K562 (cell line): ENCODE measurements at regions not wholly inside any gene's neighbourhood (a gene's known extent, or its start where the extent isn't known, plus 50 kb on each side); places are given as distances from the start of the nearest gene placed in this dataset.

Source experiments
- ATAC-seq: fragments of 200-7000 bp; cut with Tn5 transposase; 3 replicates; pipeline ENCODE4 v1.9.1; 2020; ENCODE audit warnings: moderate library complexity
- BruUV-seq: library from RNA; stranded (reverse); fragments of 400-500 nt; replicated peaks from 2 replicates; lab custom pipeline; 2021; lab: Mats Ljungman, UMichigan
- CTCF ChIA-PET: fragments of 300-600 bp; formaldehyde crosslinking; extraction: SDS; loops from one replicate; lab custom pipeline; 2021; ENCODE audit warnings: low intra/inter-chr PET ratio; lab: Yijun Ruan, JAX
- POLR2A ChIA-PET: fragments of 300-600, 350-650 bp; sonication (Branson Sonifier 250); formaldehyde crosslinking; extraction: SDS; loops from one replicate; lab custom pipeline; 2021; ENCODE audit warnings: antibody characterized with exemption, inconsistent platforms; lab: Yijun Ruan, JAX
- DNase-seq, 4 experiments: peaks; one replicate each; pipeline versions ENCODE4 v3.0.0 to v3.0.0-alpha.2; 2011 to 2018; ENCODE audit warnings: low spot score in 3 of 4, mixed read lengths in 3 of 4; ENCODE audit errors: extremely low read depth in 1 of 4
- FAIRE-seq: peaks from 2 replicates; lab custom pipeline; 2011; peaks lifted over from hg19 to GRCh38; lab: Jason Lieb, UNC
- H2AFZ ChIP-seq: 2 replicates; pipeline ENCODE4 v1.6.0; 2011; ENCODE audit warnings: low read depth, low read length, control low read depth, inconsistent platforms
- H3K27ac ChIP-seq: fragments of 200-600 bp; 3 replicates; pipeline ENCODE4 v1.8.0; 2011; ENCODE audit warnings: low read depth, mild to moderate bottlenecking, control low read depth, inconsistent platforms, low read length, moderate library complexity, mixed read lengths; ENCODE audit errors: extremely low read depth
- H3K27me3 ChIP-seq, 2 experiments: fragments of 300-600 bp in 1 of 2; 2 replicates in 1 of 2; 3 replicates in 1 of 2; pipeline versions ENCODE4 v1.6.0 to v1.8.0; 2011; ENCODE audit warnings: inconsistent platforms in 2 of 2, low read length in 2 of 2, mild to moderate bottlenecking in 1 of 2, mixed read lengths in 1 of 2, moderate library complexity in 1 of 2; ENCODE audit not compliant: control insufficient read depth in 2 of 2, insufficient read depth in 2 of 2
- H3K36me3 ChIP-seq: fragments of 300-600 bp; 3 replicates; pipeline ENCODE4 v1.8.0; 2011; ENCODE audit warnings: mild to moderate bottlenecking, low read length, inconsistent platforms; ENCODE audit not compliant: control insufficient read depth, insufficient read depth
- H3K4me1 ChIP-seq, 2 experiments: fragments of 200-600 bp in 1 of 2; replicated peaks in 1 of 2; 2 replicates in 1 of 2; 3 replicates in 1 of 2; pipeline versions ENCODE4 v1.5.1 to v1.8.0; 2011; ENCODE audit warnings: inconsistent platforms in 2 of 2, low read length in 2 of 2, mild to moderate bottlenecking in 1 of 2, mixed read lengths in 1 of 2, moderate library complexity in 1 of 2; ENCODE audit not compliant: control insufficient read depth in 2 of 2, insufficient read depth in 2 of 2
- H3K4me2 ChIP-seq: 2 replicates; pipeline ENCODE4 v1.6.1; 2011; ENCODE audit warnings: low read length, control low read depth, inconsistent platforms, mixed read lengths; ENCODE audit not compliant: insufficient read depth
- H3K4me3 ChIP-seq: fragments of 200-600 bp; sonication (generic), shearing (Covaris generic); 2 replicates; pipeline ENCODE4 v1.5.1; 2016; ENCODE audit warnings: control low read depth, inconsistent platforms
- H3K79me2 ChIP-seq: fragments of 200-600 bp; 3 replicates; pipeline ENCODE4 v1.8.0; 2011; ENCODE audit warnings: low read length, inconsistent platforms; ENCODE audit not compliant: control insufficient read depth, insufficient read depth
- H3K9ac ChIP-seq, 2 experiments: 2 replicates each; pipeline versions ENCODE4 v1.6.0 to v1.6.1; 2011; ENCODE audit warnings: low read depth in 2 of 2, low read length in 2 of 2, control low read depth in 1 of 2, inconsistent platforms in 1 of 2, mild to moderate bottlenecking in 1 of 2, mixed read lengths in 1 of 2; ENCODE audit not compliant: insufficient read depth in 1 of 2
- H3K9me1 ChIP-seq: one replicate; pipeline ENCODE4 v1.6.0; 2011; ENCODE audit warnings: inconsistent platforms, mild to moderate bottlenecking, low read length, moderate library complexity; ENCODE audit not compliant: control insufficient read depth, insufficient read depth
- H3K9me3 ChIP-seq: replicated peaks from 2 replicates; pipeline ENCODE4 v1.5.1; 2011; ENCODE audit warnings: low read depth, low read length, inconsistent platforms; ENCODE audit not compliant: control insufficient read depth, insufficient read depth
- H4K20me1 ChIP-seq: replicated peaks from 2 replicates; pipeline ENCODE4 v1.6.1; 2011; ENCODE audit warnings: low read length, inconsistent platforms, mixed read lengths; ENCODE audit not compliant: control insufficient read depth, insufficient read depth
- HEY1 ChIP-seq: fragments of 250-450 bp; sonication (Bioruptor Pico); IDR thresholded peaks from 2 replicates; pipeline ENCODE4 v1.5.0; 2020; ENCODE audit warnings: mild to moderate bottlenecking, moderate library complexity, borderline replicate concordance
- MYBL2 ChIP-seq, 2 experiments: fragments of 450-650 bp in 1 of 2; sonication (generic) in 1 of 2; formaldehyde crosslinking in 1 of 2; IDR thresholded peaks; 2 replicates each; pipeline versions ENCODE4 v1.6.1 to v1.8.1; 2017 to 2022; ENCODE audit warnings: borderline replicate concordance in 1 of 2, inconsistent platforms in 1 of 2, low read depth in 1 of 2, mild to moderate bottlenecking in 1 of 2, missing genetic modification reagents in 1 of 2, moderate library complexity in 1 of 2
- PHF20 ChIP-seq: fragments of 450-650 bp; IDR thresholded peaks from 2 replicates; pipeline ENCODE4 v1.6.1; 2018; ENCODE audit not compliant: partially characterized antibody
- RBM17 ChIP-seq: fragments of 200-400 bp; formaldehyde crosslinking; IDR thresholded peaks from 2 replicates; pipeline ENCODE4 v1.6.1; 2017; ENCODE audit warnings: low read depth, mild to moderate bottlenecking, low read length, borderline replicate concordance
- SP1 ChIP-seq: sonication (generic); formaldehyde crosslinking; IDR thresholded peaks from 2 replicates; pipeline ENCODE4 v1.8.1; 2022; ENCODE audit warnings: mild to moderate bottlenecking, missing genetic modification reagents
- TFAM ChIP-seq: fragments of 250-450 bp; sonication (Bioruptor Pico); conservative IDR thresholded peaks from 2 replicates; pipeline ENCODE4 v1.5.0; 2021; ENCODE audit warnings: mild to moderate bottlenecking, moderate library complexity
- ZNF134 ChIP-seq: fragments of 250-450 bp; sonication (Bioruptor Pico); conservative IDR thresholded peaks from 2 replicates; pipeline ENCODE4 v1.4.0; 2020
- ZNF408 ChIP-seq: fragments of 250-450 bp; sonication (Bioruptor Pico); IDR thresholded peaks from 2 replicates; pipeline ENCODE4 v1.4.0; 2020; ENCODE audit warnings: low read depth, mild to moderate bottlenecking, moderate library complexity
- WGBS: fragments of 100-300 bp; shearing (Covaris generic); methylation state at CpG from one replicate; pipeline ENCODE4 v1.1.6; 2016; ENCODE audit warnings: low coverage, mixed read lengths; ENCODE audit not compliant: insufficient coverage; ENCODE audit errors: missing lambda C conversion rate; 5-methylcytosine and 5-hydroxymethylcytosine counted together
- in situ Hi-C: fragments of 300-500 bp; cut with MboI; formaldehyde crosslinking; loops from 4 replicates; pipeline ENCODE4 v1.15.0; 2018; ENCODE audit warnings: inconsistent platforms, mixed read lengths
- intact Hi-C: fragments of 100-400 bp; cut with micrococcal nuclease; formaldehyde crosslinking; loops from 2 replicates; pipeline ENCODE4 v1.14.2; 2022
- TF ChIP-seq, protein P1 (sequence below), 2 experiments: fragments of 450-650 bp in 1 of 2; IDR thresholded peaks; 2 replicates each; pipeline ENCODE4 v1.6.1; 2011 to 2017; ENCODE audit warnings: low read depth in 2 of 2, antibody characterized with exemption in 1 of 2, borderline replicate concordance in 1 of 2, low read length in 1 of 2, mild to moderate bottlenecking in 1 of 2, mixed read lengths in 1 of 2; ENCODE audit not compliant: control insufficient read depth in 1 of 2
- TF ChIP-seq, protein P2 (sequence below): fragments of 250-450 bp; sonication (Bioruptor Pico); IDR thresholded peaks from 2 replicates; pipeline ENCODE4 v1.5.0; 2021; ENCODE audit warnings: mild to moderate bottlenecking, borderline replicate concordance
- TF ChIP-seq, protein P3 (sequence below): fragments of 250-450 bp; sonication (Bioruptor Pico); IDR thresholded peaks from 2 replicates; pipeline ENCODE4 v1.4.0; 2020

DNA sequence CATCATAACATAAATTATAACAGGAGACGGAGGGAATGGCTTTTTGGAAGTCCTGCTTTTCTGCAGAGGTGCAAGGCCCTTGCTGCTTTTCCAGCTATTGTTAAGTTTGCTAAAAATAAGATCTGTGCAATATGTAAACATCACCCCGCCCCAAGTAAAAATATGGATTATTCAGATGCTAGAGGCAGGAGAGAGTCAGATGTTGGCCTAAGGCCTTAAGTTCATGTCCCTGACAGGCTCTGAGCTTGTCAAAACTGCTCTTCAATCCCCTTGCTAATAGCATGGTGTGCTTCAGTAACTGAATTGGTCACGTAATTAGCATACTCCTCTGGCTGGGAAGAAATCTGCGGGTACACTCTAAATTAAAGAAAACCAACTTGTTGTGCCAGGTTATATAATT is 147.5 kb downstream of the BMP2 start:
- intact Hi-C loops: no loop called here
- no peaks in the 10 kb centered on the region for H3K27me3 ChIP-seq
- no peaks in the 10 kb centered on the region for H3K9me1 ChIP-seq
- WGBS: 0% methylated on average over 4 of the region's 4 CpGs
- ChIA-PET CTCF (no interaction called here), POLR2A (no interaction called here)
- H4K20me1 ChIP-seq: no peaks in the 10 kb centered on the region
- ATAC-seq (no peak), FAIRE-seq (no peak), DNase-seq (no peak)
- H3K9me3 ChIP-seq: no peaks in the 10 kb centered on the region
- H3K4me1 ChIP-seq: no peaks in the 10 kb centered on the region
- H3K79me2 ChIP-seq: no peaks in the 10 kb centered on the region
- no peak overlapping the region for H3K9ac ChIP-seq
- BruUV-seq: no TSS peak
- H3K27ac ChIP-seq: no peak overlapping the region
- no peak overlapping the region for H2AFZ ChIP-seq
- in situ Hi-C loops: no loop called here
- H3K4me3 ChIP-seq: no peak overlapping the region
- H3K4me2 ChIP-seq: no peak overlapping the region
- no peaks in the 10 kb centered on the region for H3K36me3 ChIP-seq
- TF ChIP-seq HEY1 (CRISPR knock-in tag) (no peak), TFAM (CRISPR knock-in tag) (no peak), MYBL2 (IDR thresholded peaks at IDR 0.05; ENCODE audit: low read depth) (no peak), MYBL2 (CRISPR knock-in tag; IDR thresholded peaks at IDR 0.05; ENCODE audit: borderline replicate concordance) (no peak), RBM17 (no peak), SP1 (CRISPR knock-in tag) (no peak), PHF20 (no peak), ZNF408 (CRISPR knock-in tag) (no peak), ZNF134 (CRISPR knock-in tag) (no peak)
- TF ChIP-seq, protein P1, sequence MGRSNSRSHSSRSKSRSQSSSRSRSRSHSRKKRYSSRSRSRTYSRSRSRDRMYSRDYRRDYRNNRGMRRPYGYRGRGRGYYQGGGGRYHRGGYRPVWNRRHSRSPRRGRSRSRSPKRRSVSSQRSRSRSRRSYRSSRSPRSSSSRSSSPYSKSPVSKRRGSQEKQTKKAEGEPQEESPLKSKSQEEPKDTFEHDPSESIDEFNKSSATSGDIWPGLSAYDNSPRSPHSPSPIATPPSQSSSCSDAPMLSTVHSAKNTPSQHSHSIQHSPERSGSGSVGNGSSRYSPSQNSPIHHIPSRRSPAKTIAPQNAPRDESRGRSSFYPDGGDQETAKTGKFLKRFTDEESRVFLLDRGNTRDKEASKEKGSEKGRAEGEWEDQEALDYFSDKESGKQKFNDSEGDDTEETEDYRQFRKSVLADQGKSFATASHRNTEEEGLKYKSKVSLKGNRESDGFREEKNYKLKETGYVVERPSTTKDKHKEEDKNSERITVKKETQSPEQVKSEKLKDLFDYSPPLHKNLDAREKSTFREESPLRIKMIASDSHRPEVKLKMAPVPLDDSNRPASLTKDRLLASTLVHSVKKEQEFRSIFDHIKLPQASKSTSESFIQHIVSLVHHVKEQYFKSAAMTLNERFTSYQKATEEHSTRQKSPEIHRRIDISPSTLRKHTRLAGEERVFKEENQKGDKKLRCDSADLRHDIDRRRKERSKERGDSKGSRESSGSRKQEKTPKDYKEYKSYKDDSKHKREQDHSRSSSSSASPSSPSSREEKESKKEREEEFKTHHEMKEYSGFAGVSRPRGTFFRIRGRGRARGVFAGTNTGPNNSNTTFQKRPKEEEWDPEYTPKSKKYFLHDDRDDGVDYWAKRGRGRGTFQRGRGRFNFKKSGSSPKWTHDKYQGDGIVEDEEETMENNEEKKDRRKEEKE (IDR thresholded peaks at IDR 0.05; ENCODE audit: borderline replicate concordance in 1 of 2, control insufficient read depth in 1 of 2, low read depth in 2 of 2, low read length in 1 of 2): no peak
- TF ChIP-seq, protein P2, sequence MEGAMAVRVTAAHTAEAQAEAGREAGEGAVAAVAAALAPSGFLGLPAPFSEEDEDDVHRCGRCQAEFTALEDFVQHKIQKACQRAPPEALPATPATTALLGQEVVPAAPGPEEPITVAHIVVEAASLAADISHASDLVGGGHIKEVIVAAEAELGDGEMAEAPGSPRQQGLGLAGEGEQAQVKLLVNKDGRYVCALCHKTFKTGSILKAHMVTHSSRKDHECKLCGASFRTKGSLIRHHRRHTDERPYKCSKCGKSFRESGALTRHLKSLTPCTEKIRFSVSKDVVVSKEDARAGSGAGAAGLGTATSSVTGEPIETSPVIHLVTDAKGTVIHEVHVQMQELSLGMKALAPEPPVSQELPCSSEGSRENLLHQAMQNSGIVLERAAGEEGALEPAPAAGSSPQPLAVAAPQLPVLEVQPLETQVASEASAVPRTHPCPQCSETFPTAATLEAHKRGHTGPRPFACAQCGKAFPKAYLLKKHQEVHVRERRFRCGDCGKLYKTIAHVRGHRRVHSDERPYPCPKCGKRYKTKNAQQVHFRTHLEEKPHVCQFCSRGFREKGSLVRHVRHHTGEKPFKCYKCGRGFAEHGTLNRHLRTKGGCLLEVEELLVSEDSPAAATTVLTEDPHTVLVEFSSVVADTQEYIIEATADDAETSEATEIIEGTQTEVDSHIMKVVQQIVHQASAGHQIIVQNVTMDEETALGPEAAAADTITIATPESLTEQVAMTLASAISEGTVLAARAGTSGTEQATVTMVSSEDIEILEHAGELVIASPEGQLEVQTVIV (CRISPR knock-in tag): no peak
- TF ChIP-seq, protein P3, sequence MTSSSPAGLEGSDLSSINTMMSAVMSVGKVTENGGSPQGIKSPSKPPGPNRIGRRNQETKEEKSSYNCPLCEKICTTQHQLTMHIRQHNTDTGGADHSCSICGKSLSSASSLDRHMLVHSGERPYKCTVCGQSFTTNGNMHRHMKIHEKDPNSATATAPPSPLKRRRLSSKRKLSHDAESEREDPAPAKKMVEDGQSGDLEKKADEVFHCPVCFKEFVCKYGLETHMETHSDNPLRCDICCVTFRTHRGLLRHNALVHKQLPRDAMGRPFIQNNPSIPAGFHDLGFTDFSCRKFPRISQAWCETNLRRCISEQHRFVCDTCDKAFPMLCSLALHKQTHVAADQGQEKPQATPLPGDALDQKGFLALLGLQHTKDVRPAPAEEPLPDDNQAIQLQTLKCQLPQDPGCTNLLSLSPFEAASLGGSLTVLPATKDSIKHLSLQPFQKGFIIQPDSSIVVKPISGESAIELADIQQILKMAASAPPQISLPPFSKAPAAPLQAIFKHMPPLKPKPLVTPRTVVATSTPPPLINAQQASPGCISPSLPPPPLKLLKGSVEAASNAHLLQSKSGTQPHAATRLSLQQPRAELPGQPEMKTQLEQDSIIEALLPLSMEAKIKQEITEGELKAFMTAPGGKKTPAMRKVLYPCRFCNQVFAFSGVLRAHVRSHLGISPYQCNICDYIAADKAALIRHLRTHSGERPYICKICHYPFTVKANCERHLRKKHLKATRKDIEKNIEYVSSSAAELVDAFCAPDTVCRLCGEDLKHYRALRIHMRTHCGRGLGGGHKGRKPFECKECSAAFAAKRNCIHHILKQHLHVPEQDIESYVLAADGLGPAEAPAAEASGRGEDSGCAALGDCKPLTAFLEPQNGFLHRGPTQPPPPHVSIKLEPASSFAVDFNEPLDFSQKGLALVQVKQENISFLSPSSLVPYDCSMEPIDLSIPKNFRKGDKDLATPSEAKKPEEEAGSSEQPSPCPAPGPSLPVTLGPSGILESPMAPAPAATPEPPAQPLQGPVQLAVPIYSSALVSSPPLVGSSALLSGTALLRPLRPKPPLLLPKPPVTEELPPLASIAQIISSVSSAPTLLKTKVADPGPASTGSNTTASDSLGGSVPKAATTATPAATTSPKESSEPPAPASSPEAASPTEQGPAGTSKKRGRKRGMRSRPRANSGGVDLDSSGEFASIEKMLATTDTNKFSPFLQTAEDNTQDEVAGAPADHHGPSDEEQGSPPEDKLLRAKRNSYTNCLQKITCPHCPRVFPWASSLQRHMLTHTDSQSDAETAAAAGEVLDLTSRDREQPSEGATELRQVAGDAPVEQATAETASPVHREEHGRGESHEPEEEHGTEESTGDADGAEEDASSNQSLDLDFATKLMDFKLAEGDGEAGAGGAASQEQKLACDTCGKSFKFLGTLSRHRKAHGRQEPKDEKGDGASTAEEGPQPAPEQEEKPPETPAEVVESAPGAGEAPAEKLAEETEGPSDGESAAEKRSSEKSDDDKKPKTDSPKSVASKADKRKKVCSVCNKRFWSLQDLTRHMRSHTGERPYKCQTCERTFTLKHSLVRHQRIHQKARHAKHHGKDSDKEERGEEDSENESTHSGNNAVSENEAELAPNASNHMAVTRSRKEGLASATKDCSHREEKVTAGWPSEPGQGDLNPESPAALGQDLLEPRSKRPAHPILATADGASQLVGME (CRISPR knock-in tag): no peak
